ENCODE measurements at regions not wholly inside any gene's neighbourhood (a gene's known extent, or its start where the extent isn't known, plus 50 kb on each side); places are given as distances from the start of the nearest gene placed in this dataset.

GRCh38 chr11:10641912-10642697 lies 51.5 kb downstream of the IRAG1 start:
- no peak for DNase-seq (ENCODE audit: low spot score)

- no peak for DNase-seq (ENCODE audit: low spot score)
Measured at GRCh38 chr11:10641177-10641911, 52.2 kb downstream of the IRAG1 start.

- no peak for DNase-seq (ENCODE audit: low spot score)
Measured at GRCh38 chr11:10640308-10640707, 53.2 kb downstream of the IRAG1 start.

- DNase-seq (ENCODE audit: low spot score): peak; percentile 55
Measured at GRCh38 chr11:10639350-10639749, 54.2 kb downstream of the IRAG1 start.

- DNase-seq (ENCODE audit: low spot score): no peak
Measured at GRCh38 chr11:10638316-10638925, 55.1 kb downstream of the IRAG1 start.

- no peak for DNase-seq (ENCODE audit: low spot score)
Measured at GRCh38 chr11:10637731-10638151, 55.8 kb downstream of the IRAG1 start.

- DNase-seq (ENCODE audit: low spot score): no peak
Measured at GRCh38 chr11:10634407-10634806, 59.1 kb downstream of the IRAG1 start.

GRCh38 chr11:10633261-10633660 lies 60.3 kb downstream of the IRAG1 start:
- no peak for DNase-seq (ENCODE audit: low spot score)

GRCh38 chr11:10632483-10632882 lies 61.1 kb downstream of the IRAG1 start:
- DNase-seq (ENCODE audit: low spot score): no peak

- DNase-seq (ENCODE audit: low spot score): no peak
Measured at GRCh38 chr11:10631761-10632160, 61.8 kb downstream of the IRAG1 start.

GRCh38 chr11:10629411-10630002 lies 61.0 kb upstream of the LYVE1 start:
- no peak for DNase-seq (ENCODE audit: low spot score)

GRCh38 chr11:10628508-10629236 lies 60.2 kb upstream of the LYVE1 start:
- DNase-seq (ENCODE audit: low spot score): no peak

- no peak for DNase-seq (ENCODE audit: low spot score)
Measured at GRCh38 chr11:10627816-10628215, 59.4 kb upstream of the LYVE1 start.

- DNase-seq (ENCODE audit: low spot score): no peak
Measured at GRCh38 chr11:10627291-10627690, 58.8 kb upstream of the LYVE1 start.

GRCh38 chr11:10625982-10626311 lies 57.5 kb upstream of the LYVE1 start:
- no peak for DNase-seq (ENCODE audit: low spot score)

- no peak for DNase-seq (ENCODE audit: low spot score)
Measured at GRCh38 chr11:10625281-10625981, 57.0 kb upstream of the LYVE1 start.

- DNase-seq (ENCODE audit: low spot score): no peak
Measured at GRCh38 chr11:10623797-10624761, 55.6 kb upstream of the LYVE1 start.

GRCh38 chr11:10622957-10623791 lies 54.7 kb upstream of the LYVE1 start:
- DNase-seq (ENCODE audit: low spot score): peak; percentile 59

- no peak for DNase-seq (ENCODE audit: low spot score)
Measured at GRCh38 chr11:10622108-10622507, 53.6 kb upstream of the LYVE1 start.

Data from pons (tissue), 1 donor.